GM12872 (cell line): ENCODE measurements at regions not wholly inside any gene's neighbourhood (a gene's known extent, or its start where the extent isn't known, plus 50 kb on each side); places are given as distances from the start of the nearest gene placed in this dataset.

Source experiments
- TF ChIP-seq, protein P1 (sequence below): IDR thresholded peaks from 3 replicates; pipeline ENCODE4 v1.5.1; 2011; ENCODE audit warnings: low read depth, mild to moderate bottlenecking, low read length, moderate library complexity; ENCODE audit not compliant: insufficient read depth

DNA sequence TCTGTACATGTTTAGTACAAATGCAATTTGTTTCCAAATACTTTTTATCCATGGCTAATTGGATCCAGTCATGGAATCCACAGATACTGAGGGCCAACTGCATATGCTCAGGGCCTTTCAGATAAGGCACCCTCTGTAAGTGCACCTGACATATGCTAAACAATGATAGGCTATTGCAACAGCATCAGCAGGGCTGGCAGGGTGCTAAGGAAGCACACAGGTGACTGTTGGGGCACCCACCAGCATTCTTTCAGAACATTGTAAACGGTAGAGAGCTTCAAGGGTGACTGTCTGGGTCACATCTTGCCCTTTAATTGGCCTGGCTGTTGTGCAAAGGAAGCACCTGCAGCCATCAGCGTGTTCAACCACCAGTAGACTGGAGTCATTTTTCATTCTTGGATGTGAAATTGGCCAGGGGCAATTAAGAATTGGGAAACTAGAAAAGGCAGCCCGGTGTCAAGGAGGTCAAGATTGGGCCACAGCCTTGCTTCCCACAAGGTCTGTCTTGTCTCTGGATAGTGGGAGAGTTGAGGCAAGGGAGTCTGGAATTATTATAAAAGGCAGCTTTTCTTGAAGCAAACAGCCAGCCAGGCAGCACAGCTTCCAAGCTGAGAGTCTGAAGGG is 129.3 kb upstream of the RAI14 start:
- TF ChIP-seq, protein P1, sequence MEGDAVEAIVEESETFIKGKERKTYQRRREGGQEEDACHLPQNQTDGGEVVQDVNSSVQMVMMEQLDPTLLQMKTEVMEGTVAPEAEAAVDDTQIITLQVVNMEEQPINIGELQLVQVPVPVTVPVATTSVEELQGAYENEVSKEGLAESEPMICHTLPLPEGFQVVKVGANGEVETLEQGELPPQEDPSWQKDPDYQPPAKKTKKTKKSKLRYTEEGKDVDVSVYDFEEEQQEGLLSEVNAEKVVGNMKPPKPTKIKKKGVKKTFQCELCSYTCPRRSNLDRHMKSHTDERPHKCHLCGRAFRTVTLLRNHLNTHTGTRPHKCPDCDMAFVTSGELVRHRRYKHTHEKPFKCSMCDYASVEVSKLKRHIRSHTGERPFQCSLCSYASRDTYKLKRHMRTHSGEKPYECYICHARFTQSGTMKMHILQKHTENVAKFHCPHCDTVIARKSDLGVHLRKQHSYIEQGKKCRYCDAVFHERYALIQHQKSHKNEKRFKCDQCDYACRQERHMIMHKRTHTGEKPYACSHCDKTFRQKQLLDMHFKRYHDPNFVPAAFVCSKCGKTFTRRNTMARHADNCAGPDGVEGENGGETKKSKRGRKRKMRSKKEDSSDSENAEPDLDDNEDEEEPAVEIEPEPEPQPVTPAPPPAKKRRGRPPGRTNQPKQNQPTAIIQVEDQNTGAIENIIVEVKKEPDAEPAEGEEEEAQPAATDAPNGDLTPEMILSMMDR: no peak

DNA sequence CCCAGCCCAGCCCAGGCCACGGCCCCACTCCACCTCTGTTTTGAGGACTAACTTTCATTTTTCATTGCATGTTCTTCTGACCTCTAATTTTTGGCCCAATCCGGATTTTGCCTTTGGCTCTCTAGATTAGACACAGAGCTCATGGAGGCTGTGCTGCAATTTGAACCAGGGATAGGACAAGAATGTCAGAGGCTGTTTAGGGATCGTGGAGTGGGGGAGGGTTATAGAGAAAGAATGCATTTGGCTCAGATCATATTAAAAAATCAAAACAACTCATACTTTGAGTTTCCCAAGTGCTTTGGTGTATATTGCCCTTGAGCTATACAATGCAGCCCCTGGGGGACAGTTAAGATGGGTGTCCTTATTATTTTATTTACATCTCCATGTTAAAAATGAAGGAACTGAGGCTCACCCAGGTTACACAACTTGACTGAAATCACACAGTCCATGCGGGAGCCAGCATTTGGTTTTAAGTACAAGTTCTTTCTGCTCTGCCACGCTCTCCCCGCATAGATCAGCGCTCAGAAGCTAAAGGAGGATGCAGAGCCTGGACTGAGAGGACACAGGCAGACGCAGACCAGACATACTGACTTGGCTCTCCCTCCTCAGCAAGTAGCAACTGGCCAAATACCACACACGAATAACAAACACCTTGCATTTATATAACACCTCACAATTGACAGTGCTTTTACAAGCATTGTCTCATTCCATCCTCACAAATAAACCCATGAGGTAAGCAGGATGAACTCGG is 126.4 kb upstream of the RAI14 start:
- TF ChIP-seq, protein P1: no peak

DNA sequence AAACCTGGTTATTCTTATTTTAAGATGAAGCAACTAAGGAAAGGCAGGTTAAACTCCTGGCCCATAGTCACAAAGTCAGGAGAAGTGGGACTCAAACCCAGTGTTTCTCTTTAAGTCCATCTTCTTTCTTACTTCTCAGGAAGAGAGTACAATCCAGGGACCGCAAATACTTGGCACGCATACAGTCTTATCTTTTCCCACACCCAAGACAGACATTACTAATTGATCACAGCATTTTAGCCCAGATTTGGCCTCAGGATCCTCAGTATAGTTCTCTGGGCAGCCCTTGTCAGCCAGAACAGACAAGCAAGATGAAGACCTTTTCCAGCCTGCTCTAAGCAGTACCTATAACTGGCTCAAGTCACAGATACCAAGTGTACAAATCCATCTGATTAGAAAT is 125.5 kb upstream of the RAI14 start:
- TF ChIP-seq, protein P1: no peak

DNA sequence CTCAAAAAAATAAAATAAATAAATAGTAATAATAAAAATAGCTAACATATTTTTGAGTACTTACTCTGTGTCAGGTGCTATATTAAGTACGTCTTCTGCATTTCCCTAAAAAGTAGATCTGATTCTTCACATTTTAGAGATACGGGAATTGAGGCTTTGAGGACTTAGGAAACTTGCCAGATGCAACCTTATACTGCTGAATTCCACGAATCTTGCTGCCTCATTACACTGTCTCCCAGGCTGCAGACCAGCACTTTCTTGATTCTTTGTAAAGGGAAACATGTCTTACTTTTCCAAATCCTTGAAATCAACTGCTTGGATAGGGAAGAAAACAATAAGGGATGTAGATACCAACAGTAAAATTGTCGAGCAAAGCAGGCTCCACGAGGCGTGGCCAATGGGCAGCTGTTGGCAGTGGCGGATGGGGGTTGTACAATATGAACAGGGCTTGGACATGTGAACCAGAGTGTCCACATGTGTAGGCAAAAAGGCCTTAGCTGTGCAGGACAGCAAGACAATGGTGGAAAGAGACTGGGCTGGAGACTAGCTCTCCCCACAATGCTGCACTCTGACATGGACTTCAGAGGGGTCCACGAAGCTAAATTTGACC is 124.3 kb upstream of the RAI14 start:
- TF ChIP-seq, protein P1: no peak

DNA sequence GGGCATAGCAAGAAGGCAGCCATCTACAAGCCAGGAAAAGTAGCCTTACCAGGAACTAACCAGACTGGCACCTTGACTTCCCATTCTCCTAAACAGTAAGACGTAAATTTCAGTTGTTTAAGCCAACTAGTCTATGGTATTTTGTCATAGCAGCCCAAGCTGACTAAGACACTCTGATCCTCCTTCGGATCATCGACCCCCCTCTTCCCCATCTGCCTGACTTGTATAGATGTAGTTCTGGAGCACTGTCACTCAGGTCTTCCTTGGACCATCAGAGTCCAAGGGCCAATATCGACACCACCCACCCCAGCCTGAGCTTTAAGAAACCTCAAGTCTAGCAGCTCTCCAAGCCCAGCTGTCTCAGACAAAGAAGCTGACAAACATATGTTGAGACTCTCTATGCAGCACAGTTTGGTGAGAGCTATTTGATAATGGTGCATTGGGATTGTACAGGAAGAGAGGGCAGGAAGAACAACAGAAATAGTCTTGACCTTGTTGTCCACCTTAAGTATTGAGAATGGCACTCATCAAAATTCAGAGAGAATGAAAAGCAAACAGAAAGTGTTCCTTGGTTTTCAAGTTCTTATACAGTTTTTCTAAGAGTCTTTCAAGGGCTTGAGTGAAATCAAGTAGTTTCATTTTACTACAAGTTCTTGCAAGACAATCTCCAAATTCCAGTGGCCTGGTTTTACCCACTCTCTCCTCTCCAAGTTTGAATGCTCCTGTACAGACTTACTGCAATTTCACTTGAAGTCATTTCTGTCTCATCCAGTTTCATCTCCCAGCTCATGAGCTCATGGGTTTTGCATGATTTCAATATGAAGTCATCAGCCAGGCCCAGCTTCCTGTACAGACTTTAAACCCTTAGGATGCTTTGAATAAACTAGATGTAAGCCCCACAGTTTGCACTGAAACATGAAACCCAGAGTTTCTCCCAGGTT is 122.3 kb upstream of the RAI14 start:
- TF ChIP-seq, protein P1: no peak

DNA sequence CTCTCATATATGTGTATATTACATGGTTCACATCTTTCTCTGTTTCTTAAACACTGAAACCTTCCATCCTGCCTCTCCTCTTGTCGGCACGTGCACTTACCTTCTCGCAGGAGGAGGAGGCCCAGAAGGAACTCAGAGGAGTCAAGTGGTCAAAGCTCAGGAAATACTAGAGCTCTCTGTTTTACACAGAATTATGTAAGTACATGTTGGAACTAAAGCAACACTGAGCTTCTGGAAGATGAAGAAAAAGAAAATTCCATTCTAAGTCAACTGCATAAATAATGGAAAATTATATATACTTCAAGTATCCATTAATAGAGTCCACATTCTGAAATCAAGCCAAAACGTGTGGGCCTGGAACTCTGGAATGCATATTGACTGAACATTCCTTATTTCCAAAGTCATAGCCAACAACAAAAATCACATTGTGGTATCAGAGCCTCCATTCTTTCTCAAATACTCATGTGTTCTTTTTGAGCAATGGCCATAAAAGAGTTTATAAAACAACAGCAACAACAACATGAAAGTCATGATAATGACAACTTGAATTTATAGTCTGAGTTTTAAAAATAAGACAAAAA is 121.5 kb upstream of the RAI14 start:
- TF ChIP-seq, protein P1: no peak
